ENCODE measurements at regions not wholly inside any gene's neighbourhood (a gene's known extent, or its start where the extent isn't known, plus 50 kb on each side); places are given as distances from the start of the nearest gene placed in this dataset.

GRCh38 chr11:130778026-130778425 is 138.3 kb downstream of the SNX19 start:
- Histone ChIP-seq H3K9me3 (ENCODE audit: control insufficient read depth in 2 of 2, insufficient read depth in 1 of 2, low read depth in 1 of 2, low read length in 1 of 2) (peaks cover 0 to 2% of the 10 kb centered on the region in 2 donors), H3K27ac (ENCODE audit: low read depth in 2 of 2, low read length in 1 of 2) (no peak overlapping the region), H3K36me3 (ENCODE audit: control insufficient read depth in 2 of 2, insufficient read depth in 2 of 2, low read length in 1 of 2) (no peaks in the 10 kb centered on the region), H3K4me3 (ENCODE audit: low read depth in 1 of 2, low read length in 2 of 2) (no peak overlapping the region), H3K27me3 (ENCODE audit: control insufficient read depth in 1 of 2, insufficient read depth in 2 of 2, low read length in 2 of 2) (no peaks in the 10 kb centered on the region), H3K4me1 (ENCODE audit: control insufficient read depth in 2 of 2, insufficient read depth in 2 of 2, low read length in 1 of 2) (peaks cover 0 to 4% of the 10 kb centered on the region in 2 donors)
- 94 to 95% methylated on average over 15 of the region's 15 CpGs for WGBS, 2 donors

GRCh38 chr11:130778705-130779104 is 137.6 kb downstream of the SNX19 start:
- H3K4me1 ChIP-seq (ENCODE audit: control insufficient read depth in 2 of 2, insufficient read depth in 2 of 2, low read length in 1 of 2): peaks cover 0 to 4% of the 10 kb centered on the region in 2 donors
- peaks cover 0 to 2% of the 10 kb centered on the region in 2 donors for H3K9me3 ChIP-seq (ENCODE audit: control insufficient read depth in 2 of 2, insufficient read depth in 1 of 2, low read depth in 1 of 2, low read length in 1 of 2)
- no peak overlapping the region for H3K27ac ChIP-seq (ENCODE audit: low read depth in 2 of 2, low read length in 1 of 2)
- no peaks in the 10 kb centered on the region for H3K27me3 ChIP-seq (ENCODE audit: control insufficient read depth in 1 of 2, insufficient read depth in 2 of 2, low read length in 2 of 2)
- H3K36me3 ChIP-seq (ENCODE audit: control insufficient read depth in 2 of 2, insufficient read depth in 2 of 2, low read length in 1 of 2): no peaks in the 10 kb centered on the region
- H3K4me3 ChIP-seq (ENCODE audit: low read depth in 1 of 2, low read length in 2 of 2): no peak overlapping the region

- Histone ChIP-seq H3K27me3 (ENCODE audit: control insufficient read depth in 1 of 2, insufficient read depth in 2 of 2, low read length in 2 of 2) (no peaks in the 10 kb centered on the region), H3K9me3 (ENCODE audit: control insufficient read depth in 2 of 2, insufficient read depth in 1 of 2, low read depth in 1 of 2, low read length in 1 of 2) (peaks cover 0 to 2% of the 10 kb centered on the region in 2 donors), H3K36me3 (ENCODE audit: control insufficient read depth in 2 of 2, insufficient read depth in 2 of 2, low read length in 1 of 2) (no peaks in the 10 kb centered on the region), H3K4me3 (ENCODE audit: low read depth in 1 of 2, low read length in 2 of 2) (no peak overlapping the region), H3K4me1 (ENCODE audit: control insufficient read depth in 2 of 2, insufficient read depth in 2 of 2, low read length in 1 of 2) (peaks cover 0 to 4% of the 10 kb centered on the region in 2 donors), H3K27ac (ENCODE audit: low read depth in 2 of 2, low read length in 1 of 2) (no peak overlapping the region)
- 79 to 80% methylated on average over 1 of the region's 1 CpG for WGBS, 2 donors
These were observed 137.0 kb downstream of the SNX19 start for GRCh38 chr11:130779267-130779666.

- no peak overlapping the region for H3K27ac ChIP-seq (ENCODE audit: low read depth in 2 of 2, low read length in 1 of 2)
- peaks cover 0 to 2% of the 10 kb centered on the region in 2 donors for H3K9me3 ChIP-seq (ENCODE audit: control insufficient read depth in 2 of 2, insufficient read depth in 1 of 2, low read depth in 1 of 2, low read length in 1 of 2)
- H3K4me1 ChIP-seq (ENCODE audit: control insufficient read depth in 2 of 2, insufficient read depth in 2 of 2, low read length in 1 of 2): peaks cover 0 to 4% of the 10 kb centered on the region in 2 donors
- WGBS, 2 donors: 86 to 87% methylated on average over 5 of the region's 5 CpGs
- H3K4me3 ChIP-seq (ENCODE audit: low read depth in 1 of 2, low read length in 2 of 2): no peak overlapping the region
- H3K36me3 ChIP-seq (ENCODE audit: control insufficient read depth in 2 of 2, insufficient read depth in 2 of 2, low read length in 1 of 2): no peaks in the 10 kb centered on the region
- H3K27me3 ChIP-seq (ENCODE audit: control insufficient read depth in 1 of 2, insufficient read depth in 2 of 2, low read length in 2 of 2): no peaks in the 10 kb centered on the region
These were observed 136.3 kb downstream of the SNX19 start for GRCh38 chr11:130779943-130780342.

GRCh38 chr11:130780437-130780836 is 135.8 kb downstream of the SNX19 start:
- Histone ChIP-seq H3K4me3 (ENCODE audit: low read depth in 1 of 2, low read length in 2 of 2) (no peak overlapping the region), H3K27ac (ENCODE audit: low read depth in 2 of 2, low read length in 1 of 2) (no peak overlapping the region), H3K36me3 (ENCODE audit: control insufficient read depth in 2 of 2, insufficient read depth in 2 of 2, low read length in 1 of 2) (no peaks in the 10 kb centered on the region), H3K27me3 (ENCODE audit: control insufficient read depth in 1 of 2, insufficient read depth in 2 of 2, low read length in 2 of 2) (no peaks in the 10 kb centered on the region), H3K4me1 (ENCODE audit: control insufficient read depth in 2 of 2, insufficient read depth in 2 of 2, low read length in 1 of 2) (peaks cover 0 to 3% of the 10 kb centered on the region in 2 donors), H3K9me3 (ENCODE audit: control insufficient read depth in 2 of 2, insufficient read depth in 1 of 2, low read depth in 1 of 2, low read length in 1 of 2) (peaks cover 0 to 2% of the 10 kb centered on the region in 2 donors)
- 72 to 80% methylated on average over 4 of the region's 4 CpGs for WGBS, 2 donors

GRCh38 chr11:130781931-130782330 is 134.3 kb downstream of the SNX19 start:
- Histone ChIP-seq H3K4me1 (ENCODE audit: control insufficient read depth in 2 of 2, insufficient read depth in 2 of 2, low read length in 1 of 2) (peaks cover 0 to 2% of the 10 kb centered on the region in 2 donors), H3K36me3 (ENCODE audit: control insufficient read depth in 2 of 2, insufficient read depth in 2 of 2, low read length in 1 of 2) (no peaks in the 10 kb centered on the region), H3K27me3 (ENCODE audit: control insufficient read depth in 1 of 2, insufficient read depth in 2 of 2, low read length in 2 of 2) (no peaks in the 10 kb centered on the region), H3K9me3 (ENCODE audit: control insufficient read depth in 2 of 2, insufficient read depth in 1 of 2, low read depth in 1 of 2, low read length in 1 of 2) (peaks cover 0 to 2% of the 10 kb centered on the region in 2 donors), H3K4me3 (ENCODE audit: low read depth in 1 of 2, low read length in 2 of 2) (no peak overlapping the region), H3K27ac (ENCODE audit: low read depth in 2 of 2, low read length in 1 of 2) (no peak overlapping the region)
- 43 to 68% methylated on average over 2 of the region's 2 CpGs for WGBS, 2 donors

GRCh38 chr11:130782361-130783222 is 133.7 kb downstream of the SNX19 start:
- 62 to 64% methylated on average over 14 of the region's 14 CpGs for WGBS, 2 donors
- H3K27me3 ChIP-seq (ENCODE audit: control insufficient read depth in 1 of 2, insufficient read depth in 2 of 2, low read length in 2 of 2): no peaks in the 10 kb centered on the region
- peak overlapping the region; percentile 6 to 11 for H3K27ac ChIP-seq (ENCODE audit: low read depth in 2 of 2, low read length in 1 of 2)
- H3K36me3 ChIP-seq (ENCODE audit: control insufficient read depth in 2 of 2, insufficient read depth in 2 of 2, low read length in 1 of 2): no peaks in the 10 kb centered on the region
- H3K4me3 ChIP-seq (ENCODE audit: low read depth in 1 of 2, low read length in 2 of 2): no peak overlapping the region
- H3K9me3 ChIP-seq (ENCODE audit: control insufficient read depth in 2 of 2, insufficient read depth in 1 of 2, low read depth in 1 of 2, low read length in 1 of 2): peaks cover 0 to 2% of the 10 kb centered on the region in 2 donors
- peaks cover 0 to 2% of the 10 kb centered on the region in 2 donors for H3K4me1 ChIP-seq (ENCODE audit: control insufficient read depth in 2 of 2, insufficient read depth in 2 of 2, low read length in 1 of 2)

GRCh38 chr11:130783323-130783722 is 133.0 kb downstream of the SNX19 start:
- Histone ChIP-seq H3K4me3 (ENCODE audit: low read depth in 1 of 2, low read length in 2 of 2) (no peak overlapping the region), H3K27ac (ENCODE audit: low read depth in 2 of 2, low read length in 1 of 2) (no peak overlapping the region), H3K27me3 (ENCODE audit: control insufficient read depth in 1 of 2, insufficient read depth in 2 of 2, low read length in 2 of 2) (no peaks in the 10 kb centered on the region), H3K4me1 (ENCODE audit: control insufficient read depth in 2 of 2, insufficient read depth in 2 of 2, low read length in 1 of 2) (peaks cover 0 to 2% of the 10 kb centered on the region in 2 donors), H3K9me3 (ENCODE audit: control insufficient read depth in 2 of 2, insufficient read depth in 1 of 2, low read depth in 1 of 2, low read length in 1 of 2) (peaks cover 0 to 2% of the 10 kb centered on the region in 2 donors), H3K36me3 (ENCODE audit: control insufficient read depth in 2 of 2, insufficient read depth in 2 of 2, low read length in 1 of 2) (no peaks in the 10 kb centered on the region)
- whole genome bisulfite sequencing, 2 donors: 88 to 90% methylated on average over 2 of the region's 2 CpGs

GRCh38 chr11:130785380-130786116 is 130.7 kb downstream of the SNX19 start:
- 71 to 83% methylated on average over 4 of the region's 4 CpGs for WGBS, 2 donors
- no peak overlapping the region for H3K27ac ChIP-seq (ENCODE audit: low read depth in 2 of 2, low read length in 1 of 2)
- no peak overlapping the region for H3K4me3 ChIP-seq (ENCODE audit: low read depth in 1 of 2, low read length in 2 of 2)
- peaks cover 1 to 2% of the 10 kb centered on the region in 2 donors for H3K9me3 ChIP-seq (ENCODE audit: control insufficient read depth in 2 of 2, insufficient read depth in 1 of 2, low read depth in 1 of 2, low read length in 1 of 2)
- no peaks in the 10 kb centered on the region for H3K4me1 ChIP-seq (ENCODE audit: control insufficient read depth in 2 of 2, insufficient read depth in 2 of 2, low read length in 1 of 2)
- no peaks in the 10 kb centered on the region for H3K36me3 ChIP-seq (ENCODE audit: control insufficient read depth in 2 of 2, insufficient read depth in 2 of 2, low read length in 1 of 2)
- H3K27me3 ChIP-seq (ENCODE audit: control insufficient read depth in 1 of 2, insufficient read depth in 2 of 2, low read length in 2 of 2): no peaks in the 10 kb centered on the region

Data from esophagus (tissue), 2 donors.